Sciatic nerve (tissue), 2 donors: ENCODE measurements at regions not wholly inside any gene's neighbourhood (a gene's known extent, or its start where the extent isn't known, plus 50 kb on each side); places are given as distances from the start of the nearest gene placed in this dataset.

ENCODE experiments used
- ATAC-seq: fragments of 200-7000 bp; cut with Tn5 transposase; one replicate; pipeline ENCODE4 v1.9.1; 2020; ENCODE audit warnings: mild to moderate bottlenecking, moderate library complexity
- DNase-seq: peaks from one replicate; pipeline ENCODE4 v3.0.0-alpha.2; 2020; ENCODE audit warnings: low spot score
- intact Hi-C: fragments of 100-400 bp; cut with DNase I; formaldehyde crosslinking; loops from one replicate; pipeline ENCODE4 v1.14.2; 2022
- donor health status: DM: no; HTN: no; CAD: no.
- donor health status: DM: no; HTN: no; CAD: no.

DNA sequence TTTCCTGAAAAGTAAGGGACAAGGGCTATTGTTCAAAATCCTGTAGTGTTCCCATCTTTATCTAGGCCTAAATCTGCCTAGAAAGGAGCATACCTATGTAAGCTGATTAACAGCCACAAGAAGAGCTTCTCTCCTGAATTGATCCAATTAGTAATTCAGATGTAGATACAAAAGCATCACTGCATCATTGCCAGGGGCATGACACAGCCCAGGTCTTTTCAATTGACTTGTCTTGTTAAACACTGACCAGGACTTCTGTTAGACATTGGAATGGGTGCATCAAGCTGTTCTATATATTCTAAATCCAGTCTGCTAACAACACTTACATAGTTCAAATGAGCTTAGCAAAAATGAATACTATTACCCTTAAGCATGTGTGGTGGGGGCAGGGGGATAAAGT is 589.2 kb downstream of the INHBA start:
- intact Hi-C loops, result no loop called here
- DNase-seq, result no peak
- no peak for ATAC-seq

DNA sequence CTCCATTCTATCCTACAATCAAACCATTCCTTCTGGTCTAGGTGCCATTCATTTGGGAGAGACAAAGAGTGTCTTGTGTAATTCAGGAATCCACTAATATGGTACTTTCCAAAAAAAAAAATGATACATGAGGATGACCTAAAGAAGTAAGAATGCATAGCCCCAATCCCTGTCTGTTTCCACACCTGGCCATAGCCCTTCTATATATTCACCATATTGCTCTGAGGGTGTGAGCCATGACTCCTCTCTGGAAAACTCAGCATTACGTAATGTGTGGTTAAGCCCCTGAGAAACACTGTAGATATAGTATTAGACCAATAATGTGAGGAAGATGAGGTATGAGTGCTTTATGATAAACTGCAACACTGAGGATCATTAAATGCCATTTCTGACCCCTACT is 592.7 kb downstream of the INHBA start:
- ATAC-seq, result no peak
- intact Hi-C loops, result no loop called here
- DNase-seq, result no peak

DNA sequence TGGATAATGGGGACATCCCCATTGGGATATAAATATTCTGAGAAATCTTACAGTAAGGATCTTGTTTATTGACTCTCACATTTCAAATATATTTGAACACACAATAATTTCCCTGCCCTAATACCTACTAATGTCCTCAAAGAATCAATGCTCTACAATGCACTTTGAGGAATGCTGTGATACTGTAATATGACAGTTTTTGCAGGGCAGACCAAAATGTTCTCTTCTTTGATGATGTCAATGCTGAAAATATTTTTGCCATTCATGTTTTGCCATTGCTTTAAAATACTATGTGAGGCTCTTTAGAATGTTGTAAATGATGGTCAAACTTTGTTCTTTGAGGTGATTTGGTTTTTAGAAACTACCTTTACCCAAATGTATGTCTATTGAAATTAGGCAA is 594.1 kb downstream of the INHBA start:
- no peak for DNase-seq
- ATAC-seq, result no peak
- intact Hi-C loops, result no loop called here

DNA sequence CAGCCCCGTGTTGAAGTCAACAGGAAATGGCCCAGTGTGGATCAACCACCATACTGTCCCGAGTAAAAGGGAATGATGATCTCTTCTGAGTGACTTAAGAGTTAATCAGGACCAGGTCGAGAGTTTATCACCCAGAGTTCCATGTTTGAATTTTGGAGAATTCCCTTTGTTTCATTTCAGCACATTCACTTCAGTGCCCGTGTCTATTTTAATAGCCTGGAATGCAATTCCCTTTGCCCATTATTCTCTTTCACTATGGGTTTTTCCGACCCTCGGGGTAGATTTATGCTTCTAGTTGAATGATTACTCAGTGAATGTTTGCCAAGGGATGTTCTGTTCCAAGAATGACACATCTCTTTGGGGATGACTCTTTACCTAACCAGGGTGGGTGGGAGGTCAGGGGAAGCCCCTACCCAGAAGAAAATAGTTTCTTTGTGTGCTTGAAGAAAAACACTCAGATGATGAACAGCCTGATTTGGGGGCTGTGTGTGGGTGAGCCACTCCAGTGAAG is 594.9 kb downstream of the INHBA start:
- DNase-seq (no peak), ATAC-seq (no peak)
- intact Hi-C loops, result no loop called here

DNA sequence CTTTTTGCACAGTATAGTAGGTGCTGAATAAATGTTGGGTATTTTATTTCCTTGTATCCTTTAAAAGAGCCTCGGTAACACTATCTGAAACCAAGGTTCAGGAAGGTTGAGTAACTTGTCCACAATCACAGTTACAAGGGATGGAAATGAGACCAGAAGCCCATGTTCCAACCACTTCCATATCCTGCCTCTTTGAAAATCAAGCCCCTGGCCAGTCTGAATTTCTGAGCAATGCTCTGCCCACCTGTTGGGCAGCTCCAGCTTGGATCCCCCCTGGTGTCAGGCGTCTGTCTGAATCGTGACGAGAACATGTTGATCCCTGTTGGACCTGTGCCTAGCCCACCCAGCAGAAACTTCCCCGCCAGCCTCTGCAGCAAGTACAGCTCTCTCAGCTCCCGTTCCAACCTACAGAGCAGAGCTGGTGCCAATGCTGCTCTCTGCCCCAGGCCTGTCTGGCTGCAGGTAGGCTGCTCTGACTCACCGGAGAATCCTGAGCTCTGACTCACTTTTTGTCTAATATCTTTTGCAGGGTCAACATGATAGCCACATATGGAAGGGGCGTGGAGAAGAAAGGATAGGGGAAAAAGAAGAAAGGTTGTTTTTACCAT is 595.5 kb downstream of the INHBA start:
- no peak for ATAC-seq
- intact Hi-C loops, result no loop called here
- no peak for DNase-seq

DNA sequence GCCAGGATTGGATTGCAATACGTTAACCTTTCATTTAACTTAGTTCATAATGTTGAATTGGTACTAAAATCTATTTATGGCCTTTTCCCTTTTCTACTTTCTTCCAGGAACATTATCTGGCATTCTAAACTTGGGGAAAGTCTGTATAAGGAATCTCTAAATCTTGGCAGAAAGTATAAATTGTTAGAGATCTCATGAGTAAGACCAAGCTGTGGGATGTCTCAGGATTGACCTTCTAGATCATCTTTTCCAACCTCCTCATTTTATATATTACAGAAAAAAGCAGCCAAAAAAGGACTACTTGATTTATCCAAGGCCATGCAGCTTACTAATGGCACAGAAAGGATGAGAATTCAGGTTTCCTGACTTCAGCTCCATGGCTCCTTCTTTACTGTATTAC is 598.3 kb downstream of the INHBA start:
- no peak for ATAC-seq
- intact Hi-C loops, result no loop called here
- no peak for DNase-seq

DNA sequence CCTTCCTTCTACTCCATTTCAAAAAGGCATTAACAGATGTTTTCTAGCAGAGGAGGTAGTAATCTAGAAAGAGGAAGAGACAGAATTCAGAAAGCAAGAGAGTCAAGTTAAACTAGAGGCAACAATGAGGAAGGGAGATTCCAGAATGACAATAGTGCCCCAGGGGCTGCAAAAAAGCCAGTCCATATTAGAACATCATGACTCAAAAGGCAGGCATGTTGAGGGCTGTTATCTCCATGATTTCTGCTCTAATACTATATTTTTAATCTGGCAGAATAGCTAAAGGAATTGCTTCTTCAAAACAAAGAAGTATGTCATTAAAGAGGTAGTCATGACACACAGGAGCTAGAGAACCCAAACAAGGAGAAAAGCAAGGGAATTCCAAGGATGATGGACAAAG is 599.6 kb downstream of the INHBA start:
- DNase-seq (no peak), ATAC-seq (no peak)
- intact Hi-C loops, result no loop called here

DNA sequence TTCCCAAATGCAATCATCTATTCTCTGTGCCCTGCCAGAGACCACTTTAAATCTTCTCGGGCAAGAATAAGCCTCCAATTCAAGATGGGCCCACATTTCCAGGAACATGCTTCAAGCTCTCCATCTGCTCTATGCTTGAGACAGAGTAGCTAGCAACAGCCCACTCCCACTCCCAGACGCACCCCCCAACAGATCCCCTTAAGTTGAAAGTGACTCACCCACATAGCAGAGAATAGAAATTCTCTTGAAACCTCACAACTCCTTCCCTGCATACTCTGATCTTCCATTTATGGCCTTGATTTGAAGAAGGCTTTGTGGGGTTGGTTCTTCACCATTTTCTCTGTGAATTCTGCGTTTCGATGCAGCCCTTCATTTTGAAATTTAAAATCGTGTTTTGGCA is 604.0 kb downstream of the INHBA start:
- DNase-seq (no peak), ATAC-seq (no peak)
- intact Hi-C loops, result no loop called here

DNA sequence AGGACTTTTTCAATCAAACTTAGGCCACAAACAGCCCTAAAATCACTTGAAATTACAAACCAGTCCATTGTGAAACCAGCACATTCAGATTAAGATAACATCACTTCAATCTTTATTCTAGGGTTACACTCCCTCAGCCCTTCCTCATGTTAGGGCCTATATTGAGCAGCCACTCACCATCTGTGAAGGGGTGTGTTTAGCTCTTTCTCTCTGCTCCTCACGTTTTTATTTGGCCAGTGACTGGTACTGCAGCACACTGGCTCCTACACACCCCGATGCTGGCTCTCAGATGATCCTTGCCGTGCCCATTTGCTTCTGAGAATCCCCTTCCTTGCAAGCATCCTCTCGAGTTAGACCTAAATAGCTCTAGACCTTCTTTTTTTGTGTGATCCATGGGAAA is 604.5 kb downstream of the INHBA start:
- intact Hi-C loops, result no loop called here
- ATAC-seq, result no peak

DNA sequence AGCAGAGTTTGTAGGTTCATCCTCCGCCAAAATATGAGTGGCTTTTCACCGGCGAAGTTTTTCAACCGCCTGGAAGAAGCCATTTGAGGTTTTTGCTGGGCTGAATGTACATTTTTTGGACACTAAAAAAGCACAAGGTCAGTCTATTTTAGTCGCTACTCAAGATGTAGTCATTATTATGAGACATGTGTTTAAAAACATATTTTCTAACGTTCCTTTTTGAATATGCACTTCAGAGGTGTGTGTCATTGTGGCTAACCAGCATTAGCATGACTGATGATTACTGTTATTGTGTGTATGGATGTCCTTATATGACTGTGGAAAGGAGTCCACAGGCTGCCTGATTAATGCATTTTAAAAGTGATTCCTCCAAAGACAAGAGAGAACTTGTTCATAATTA is 605.4 kb downstream of the INHBA start:
- no peak for ATAC-seq
- intact Hi-C loops, result no loop called here

More for the DNA sequence above, 604.5 kb downstream of the INHBA start:
- no peak for DNase-seq

DNA sequence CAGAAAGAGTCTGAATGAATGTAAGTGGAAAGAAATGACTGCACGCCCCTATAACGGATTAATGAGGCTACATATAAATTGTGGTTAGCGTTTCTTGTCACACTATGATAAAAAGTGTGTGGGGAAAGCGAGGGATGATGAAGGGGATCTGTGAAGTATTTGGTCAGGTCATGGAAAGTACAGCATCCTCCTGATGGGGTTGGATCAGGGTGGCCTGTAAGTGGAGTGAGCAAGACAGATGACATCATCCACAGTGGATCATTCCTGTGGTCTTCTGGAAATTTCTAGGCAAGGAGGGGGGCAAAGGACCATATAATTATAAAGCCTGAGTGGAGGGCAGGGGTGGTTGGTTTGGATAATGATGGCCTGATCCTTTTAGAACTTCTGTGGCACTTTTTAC is 606.0 kb downstream of the INHBA start:
- ATAC-seq (no peak), DNase-seq (no peak)
- intact Hi-C loops, result no loop called here

More for the DNA sequence above, 605.4 kb downstream of the INHBA start:
- no peak for DNase-seq

DNA sequence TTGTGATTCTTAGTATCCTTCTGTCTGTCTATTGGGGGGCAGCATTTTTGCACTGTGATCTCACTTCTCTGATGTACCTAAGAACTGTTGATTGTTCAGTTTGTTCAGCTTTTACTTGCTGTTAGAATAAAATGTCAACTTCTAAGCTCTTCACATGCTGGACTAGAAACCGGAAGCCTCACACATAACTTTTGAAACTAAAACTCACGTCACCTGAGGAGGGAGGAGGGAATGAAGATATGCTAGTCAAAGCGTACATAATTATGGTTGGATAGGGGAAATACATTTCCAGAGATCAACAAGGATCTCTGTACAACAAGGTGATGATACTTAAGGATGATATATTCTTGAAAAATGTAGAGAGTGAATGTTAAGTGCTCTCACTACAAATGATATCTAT is 609.7 kb downstream of the INHBA start:
- intact Hi-C loops, result no loop called here
- ATAC-seq (no peak), DNase-seq (no peak)

DNA sequence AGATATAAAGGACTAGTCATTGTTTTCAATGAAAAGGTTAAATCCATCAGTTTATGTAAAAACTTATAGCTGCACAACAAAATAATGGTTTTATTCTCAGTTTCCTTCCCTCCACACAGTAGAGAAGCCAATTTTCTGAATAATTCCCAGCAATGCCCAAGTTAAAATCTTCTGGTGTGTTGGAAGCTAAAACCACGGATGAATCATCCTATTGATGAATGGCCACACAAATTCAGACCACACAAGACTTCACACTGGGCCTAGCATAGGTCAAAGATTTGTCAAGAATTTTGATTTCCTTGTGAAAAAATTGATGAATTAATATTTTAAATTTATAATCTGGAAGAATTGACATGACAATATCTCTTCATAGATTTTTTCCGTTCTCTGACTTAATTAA is 617.6 kb downstream of the INHBA start:
- DNase-seq, result no peak
- intact Hi-C loops, result no loop called here
- peak; percentile 55 for ATAC-seq

DNA sequence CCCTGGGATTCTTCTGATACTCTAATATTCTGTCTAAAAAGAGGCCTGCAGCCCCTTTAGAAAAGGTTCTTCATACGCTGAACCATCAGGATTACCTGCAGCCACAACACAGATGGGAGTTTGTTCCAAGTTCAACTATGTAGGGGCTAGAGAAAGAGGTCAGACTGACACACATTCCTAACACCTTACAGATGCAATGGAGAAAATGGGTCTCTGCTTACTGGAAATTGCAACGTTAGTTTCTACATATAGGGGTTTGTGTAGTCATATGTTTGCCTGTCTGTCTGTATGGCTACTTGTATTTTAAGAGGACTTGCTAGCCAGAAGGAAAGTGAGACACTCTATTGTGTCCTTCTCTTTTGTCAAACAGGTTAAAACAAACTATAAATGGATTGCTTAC is 618.5 kb downstream of the INHBA start:
- DNase-seq (no peak), ATAC-seq (no peak)
- intact Hi-C loops, result no loop called here

DNA sequence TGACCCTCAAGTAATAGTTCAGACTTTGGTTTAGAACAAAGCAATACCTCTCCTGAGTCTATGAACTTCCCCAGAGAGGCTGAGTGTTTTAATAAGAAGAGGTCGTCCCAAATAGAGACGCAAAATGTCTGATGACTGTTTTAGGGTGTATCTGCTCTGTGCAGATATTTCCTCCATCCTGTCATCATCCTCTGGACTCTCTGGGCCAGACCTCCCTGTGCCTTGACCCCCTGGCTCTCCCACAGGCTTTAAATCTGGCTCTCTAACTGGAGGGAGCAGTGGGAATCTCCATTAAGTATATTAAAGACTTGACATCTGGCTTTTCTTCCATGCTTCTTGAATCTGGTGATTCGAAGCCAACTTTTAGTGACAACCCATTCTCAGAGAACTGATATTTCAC is 633.3 kb downstream of the INHBA start:
- intact Hi-C loops, result no loop called here
- no peak for DNase-seq
- ATAC-seq, result no peak

DNA sequence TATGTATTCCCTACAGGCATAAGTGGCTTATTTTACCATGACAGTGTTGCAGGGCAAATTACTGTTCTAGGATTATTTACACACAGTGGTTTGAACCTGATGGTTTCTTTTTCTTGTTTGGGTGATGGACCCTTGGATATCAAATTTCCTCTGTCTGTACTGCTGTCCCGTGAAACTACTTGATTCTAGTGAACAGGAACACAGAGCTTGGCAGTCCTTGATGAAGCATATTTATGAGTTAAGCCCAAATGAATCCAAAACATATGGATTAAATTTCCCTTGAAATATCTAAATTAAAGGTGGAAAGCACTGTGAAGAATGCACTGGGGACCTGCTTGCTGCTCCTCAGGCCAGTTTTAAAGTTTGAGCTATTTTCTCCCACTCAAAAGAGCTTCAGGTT is 635.3 kb downstream of the INHBA start:
- DNase-seq, result no peak
- intact Hi-C loops, result no loop called here
- ATAC-seq, result no peak

DNA sequence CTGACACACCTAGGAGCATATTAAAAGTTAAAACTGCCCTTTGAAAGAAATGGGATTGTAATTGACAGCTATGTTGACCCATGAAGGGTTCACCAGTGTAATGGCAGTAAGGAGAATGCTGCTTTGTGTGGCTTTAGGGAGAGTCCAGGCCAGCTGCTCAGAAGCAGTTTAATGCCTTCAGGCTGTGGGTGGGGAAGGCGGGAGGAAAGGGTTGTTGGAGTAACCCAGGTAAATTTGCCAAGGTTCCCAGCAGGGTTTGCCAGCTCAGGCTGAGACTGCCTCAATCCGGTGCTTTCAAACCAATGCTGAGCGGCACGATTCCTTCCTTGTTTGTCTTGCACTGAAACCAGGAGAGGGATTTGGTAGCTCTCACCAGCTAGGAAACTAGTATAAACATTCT is 637.2 kb downstream of the INHBA start:
- ATAC-seq (no peak), DNase-seq (no peak)
- intact Hi-C loops, result no loop called here

DNA sequence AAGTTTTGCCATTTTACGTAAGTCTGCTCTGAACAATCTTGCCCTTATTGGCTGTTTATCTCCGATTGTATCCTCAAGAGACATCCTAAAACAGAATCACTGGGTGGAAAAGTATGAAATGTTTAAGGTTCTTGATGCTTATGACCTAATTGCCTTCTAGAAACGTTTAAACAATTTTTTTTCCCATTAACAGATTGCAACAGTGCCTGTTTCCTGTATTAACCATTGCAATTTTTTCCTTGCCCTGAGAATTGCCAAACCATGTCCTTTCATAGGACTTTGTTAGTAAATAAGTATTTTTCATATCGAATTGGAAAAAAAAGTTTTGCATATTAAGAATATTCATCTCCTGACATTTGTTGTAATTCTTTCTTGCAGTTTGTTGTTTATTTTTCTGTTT is 639.8 kb downstream of the INHBA start:
- DNase-seq (no peak), ATAC-seq (no peak)
- intact Hi-C loops, result no loop called here

DNA sequence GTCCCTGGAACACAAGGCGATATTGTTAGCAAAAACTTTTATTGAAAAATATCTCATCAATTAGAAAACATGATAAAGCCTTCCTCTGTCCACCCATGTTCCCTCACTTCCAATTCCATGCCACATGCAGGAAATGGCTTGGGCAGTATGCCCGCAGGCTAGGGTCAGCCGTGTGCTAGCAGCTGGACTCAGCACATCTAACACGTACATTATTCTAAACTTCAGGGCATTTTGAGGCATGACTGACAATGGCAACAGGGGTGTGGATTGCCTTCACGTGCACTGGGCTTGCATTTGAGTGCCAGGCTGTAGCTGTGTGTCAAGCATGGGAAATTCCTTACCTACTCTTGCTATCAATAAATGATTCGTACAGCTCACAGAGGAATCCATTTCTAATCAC is 642.1 kb downstream of the INHBA start:
- ATAC-seq, result no peak
- intact Hi-C loops, result no loop called here

DNA sequence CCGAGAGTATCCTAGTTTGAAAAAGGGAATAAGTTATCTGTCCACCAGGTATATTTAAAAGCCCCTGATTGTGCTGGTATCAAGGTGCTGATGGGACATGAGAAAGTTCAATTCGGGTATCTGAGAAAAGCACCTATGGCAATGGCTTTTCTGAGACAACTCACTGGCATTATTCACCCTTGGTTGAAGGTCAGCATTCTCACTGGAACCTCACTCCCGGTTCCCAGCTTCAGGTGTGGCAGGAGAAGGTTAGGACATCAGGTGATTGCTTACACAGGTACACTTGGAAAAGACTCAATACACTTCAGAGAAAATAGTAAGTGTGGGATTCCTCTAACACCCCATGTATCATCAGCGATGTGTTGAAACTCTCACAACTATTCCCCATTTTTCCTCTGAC is 643.1 kb downstream of the INHBA start:
- intact Hi-C loops, result no loop called here
- no peak for ATAC-seq
- DNase-seq, result no peak

More for the DNA sequence above, 642.1 kb downstream of the INHBA start:
- DNase-seq, result no peak

DNA sequence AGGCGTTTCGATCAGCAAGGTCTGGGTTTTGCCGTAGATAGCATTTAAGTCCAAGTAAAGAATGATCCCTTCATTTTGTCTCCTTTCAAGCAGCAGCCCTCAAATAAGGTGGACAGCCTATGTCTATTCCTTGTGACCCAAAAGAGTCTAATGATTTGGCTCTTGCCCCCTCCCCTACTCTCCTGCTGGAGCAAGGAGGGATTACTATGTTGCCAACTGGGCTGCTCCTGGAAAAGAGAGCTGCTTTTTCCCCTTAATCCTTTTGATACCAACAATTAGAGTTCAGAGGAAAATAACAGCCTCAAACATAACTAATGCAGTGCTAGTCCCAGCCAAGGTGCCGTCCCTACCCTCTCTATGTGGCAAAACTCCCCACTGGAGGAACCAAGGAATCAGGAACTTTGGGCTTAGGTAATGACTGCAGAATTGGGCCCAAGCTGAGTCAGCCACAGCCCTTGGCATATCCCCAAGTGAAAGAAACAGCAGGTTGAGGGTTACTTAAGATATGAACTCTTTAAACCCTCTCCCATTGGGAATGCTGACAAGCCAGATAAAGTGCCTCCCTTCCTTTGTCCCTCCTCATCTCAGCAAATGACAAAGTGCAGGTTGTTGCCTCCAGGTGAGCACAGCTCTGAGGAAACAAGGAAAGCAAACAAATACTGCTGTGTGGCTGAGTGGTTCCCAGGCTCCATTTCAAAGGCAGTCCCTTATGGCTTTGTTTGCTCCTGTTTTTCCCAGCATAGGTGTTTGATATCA is 643.7 kb downstream of the INHBA start:
- intact Hi-C loops, result no loop called here
- DNase-seq (no peak), ATAC-seq (no peak)
